ENCODE measurements at regions not wholly inside any gene's neighbourhood (a gene's known extent, or its start where the extent isn't known, plus 50 kb on each side); places are given as distances from the start of the nearest gene placed in this dataset.
"Not testable (repeated sequence)": the region's sequence is repeated elsewhere in the genome, so short reads cannot be mapped to it uniquely, and the experiment has no call there.

- peak; percentile 72 for DNase-seq
Observed at GRCh38 chr17:19470530-19471261, 59.7 kb downstream of the RNF112 start.

- DNase-seq: not testable (repeated sequence)
Observed at GRCh38 chr17:19474405-19474804, 59.2 kb upstream of the SLC47A1 start.

GRCh38 chr17:19475800-19476199 is 57.9 kb upstream of the SLC47A1 start:
- not testable (repeated sequence) for DNase-seq

- no peak for DNase-seq
Observed at GRCh38 chr17:19482576-19482975, 51.1 kb upstream of the SLC47A1 start.

Measured in renal pelvis (tissue), 1 donor.